Lung (tissue), 11 donors: ENCODE measurements at regions not wholly inside any gene's neighbourhood (a gene's known extent, or its start where the extent isn't known, plus 50 kb on each side); places are given as distances from the start of the nearest gene placed in this dataset.

Experiments used
- ATAC-seq: fragments of 200-7000 bp; cut with Tn5 transposase; one replicate; pipeline ENCODE4 v1.9.1; 2020; ENCODE audit warnings: moderate number of reproducible peaks; ENCODE audit not compliant: insufficient read depth, low FRiP score
- DNase-seq, 3 donors: peaks; one replicate each; pipeline ENCODE4 v3.0.0-alpha.2; 2013 to 2017
- H3K27ac ChIP-seq, 2 donors: one replicate each; pipeline ENCODE4 v1.5.1; 2013; ENCODE audit warnings: mild to moderate bottlenecking in 2 of 2, moderate library complexity in 2 of 2, control low read depth in 1 of 2, inconsistent platforms in 1 of 2, low read depth in 1 of 2, low read length in 1 of 2
- H3K27me3 ChIP-seq, 3 donors: one replicate each; pipeline ENCODE4 v1.5.1; 2013; ENCODE audit warnings: low read length in 2 of 3; ENCODE audit not compliant: control insufficient read depth in 3 of 3, insufficient read depth in 3 of 3
- H3K36me3 ChIP-seq, 4 donors: one replicate each; pipeline ENCODE4 v1.5.1; 2013; ENCODE audit warnings: low read length in 4 of 4, mild to moderate bottlenecking in 1 of 4, moderate library complexity in 1 of 4; ENCODE audit not compliant: control insufficient read depth in 4 of 4, insufficient read depth in 4 of 4
- H3K4me1 ChIP-seq, 5 donors: one replicate each; pipeline ENCODE4 v1.5.1; 2013; ENCODE audit warnings: low read length in 5 of 5, mild to moderate bottlenecking in 2 of 5, moderate library complexity in 1 of 5; ENCODE audit not compliant: control insufficient read depth in 5 of 5, insufficient read depth in 5 of 5
- H3K4me3 ChIP-seq: one replicate; pipeline ENCODE4 v1.5.1; 2013; ENCODE audit warnings: mild to moderate bottlenecking, control low read depth, moderate library complexity
- H3K9ac ChIP-seq, 2 donors: one replicate each; pipeline ENCODE4 v1.5.1; 2013; ENCODE audit warnings: low read length in 2 of 2, control low read depth in 1 of 2; ENCODE audit not compliant: insufficient read depth in 1 of 2
- H3K9me3 ChIP-seq, 4 donors: one replicate each; pipeline ENCODE4 v1.5.1; 2013; ENCODE audit warnings: low read length in 3 of 4, mild to moderate bottlenecking in 1 of 4, moderate library complexity in 1 of 4; ENCODE audit not compliant: control insufficient read depth in 4 of 4, insufficient read depth in 3 of 4
- WGBS, 2 donors: extraction: QIAGEN DNeasy Blood & Tissue Kit; methylation state at CpG; one replicate each; pipeline ENCODE4 v1.1.7; 2013; 5-methylcytosine and 5-hydroxymethylcytosine counted together
- TF ChIP-seq, protein P1 (sequence below): IDR thresholded peaks from 2 replicates; pipeline ENCODE4 v1.5.1; 2012; ENCODE audit warnings: mild to moderate bottlenecking; ENCODE audit errors: control extremely low read depth, extremely low read depth
- donor health status: control.
- donor health status: control.
- donor health status: Bipolar disorder and iron deficiency.
- donor health status: healthy.
- donor health status: DM: yes; HTN: yes; CAD: no.

DNA sequence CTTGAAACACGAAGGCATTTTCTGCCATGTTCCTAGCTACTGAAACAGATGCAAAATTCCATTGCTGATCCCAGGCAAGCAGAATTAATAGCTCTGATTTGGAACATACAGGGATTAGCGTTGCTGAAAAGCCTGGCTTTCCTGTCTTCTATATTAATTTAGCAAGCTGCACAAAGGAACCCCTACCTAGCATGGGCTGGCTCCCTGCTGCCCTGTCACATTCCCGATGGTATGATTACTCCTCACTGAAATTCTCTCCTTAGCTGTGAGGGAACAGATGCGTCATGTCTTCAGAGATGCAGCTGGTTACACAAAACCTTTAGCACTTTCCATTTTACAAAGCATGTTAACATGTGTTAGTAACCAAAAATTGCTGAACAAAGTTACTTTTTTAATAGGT lies 878.9 kb downstream of the TYW1 start:
- Histone ChIP-seq H3K9ac (no peak overlapping the region), H3K4me3 (no peak overlapping the region), H3K4me1 (no peaks in the 10 kb centered on the region), H3K27me3 (peaks cover 0 to 2% (median 0%) of the 10 kb centered on the region in 3 donors), H3K36me3 (no peaks in the 10 kb centered on the region), H3K27ac (no peak overlapping the region), H3K9me3 (peaks cover 0 to 3% (median 0%) of the 10 kb centered on the region in 4 donors)
- TF ChIP-seq, protein P1, sequence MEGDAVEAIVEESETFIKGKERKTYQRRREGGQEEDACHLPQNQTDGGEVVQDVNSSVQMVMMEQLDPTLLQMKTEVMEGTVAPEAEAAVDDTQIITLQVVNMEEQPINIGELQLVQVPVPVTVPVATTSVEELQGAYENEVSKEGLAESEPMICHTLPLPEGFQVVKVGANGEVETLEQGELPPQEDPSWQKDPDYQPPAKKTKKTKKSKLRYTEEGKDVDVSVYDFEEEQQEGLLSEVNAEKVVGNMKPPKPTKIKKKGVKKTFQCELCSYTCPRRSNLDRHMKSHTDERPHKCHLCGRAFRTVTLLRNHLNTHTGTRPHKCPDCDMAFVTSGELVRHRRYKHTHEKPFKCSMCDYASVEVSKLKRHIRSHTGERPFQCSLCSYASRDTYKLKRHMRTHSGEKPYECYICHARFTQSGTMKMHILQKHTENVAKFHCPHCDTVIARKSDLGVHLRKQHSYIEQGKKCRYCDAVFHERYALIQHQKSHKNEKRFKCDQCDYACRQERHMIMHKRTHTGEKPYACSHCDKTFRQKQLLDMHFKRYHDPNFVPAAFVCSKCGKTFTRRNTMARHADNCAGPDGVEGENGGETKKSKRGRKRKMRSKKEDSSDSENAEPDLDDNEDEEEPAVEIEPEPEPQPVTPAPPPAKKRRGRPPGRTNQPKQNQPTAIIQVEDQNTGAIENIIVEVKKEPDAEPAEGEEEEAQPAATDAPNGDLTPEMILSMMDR: no peak
- no peak for DNase-seq
- ATAC-seq: no peak
- WGBS, 2 donors: 73 to 79% methylated on average over 4 of the region's 4 CpGs

DNA sequence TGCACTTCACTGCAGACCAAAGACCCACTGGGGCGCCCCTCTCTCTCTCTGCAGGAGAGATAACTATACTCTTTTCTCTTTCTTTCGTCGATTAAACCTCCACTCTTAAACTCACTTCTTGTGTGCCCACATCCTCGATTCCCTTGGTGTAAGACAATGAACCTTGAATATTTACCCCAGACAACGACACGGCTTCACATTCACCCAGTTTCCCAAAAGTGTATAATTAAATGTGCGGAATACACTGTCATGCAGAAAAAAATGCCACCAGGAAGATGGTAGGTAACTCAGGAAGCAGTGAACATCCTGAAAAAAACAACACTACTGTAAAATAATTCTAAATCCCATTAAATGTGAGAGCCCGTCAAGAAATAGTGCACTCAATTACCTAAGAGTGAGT lies 882.2 kb downstream of the TYW1 start:
- Histone ChIP-seq H3K27ac (no peak overlapping the region), H3K27me3 (peaks cover 0 to 2% (median 0%) of the 10 kb centered on the region in 3 donors), H3K4me1 (no peaks in the 10 kb centered on the region), H3K9ac (no peak overlapping the region), H3K36me3 (no peaks in the 10 kb centered on the region), H3K9me3 (peaks cover 0 to 2% (median 0%) of the 10 kb centered on the region in 4 donors), H3K4me3 (no peak overlapping the region)
- TF ChIP-seq, protein P1: no peak
- ATAC-seq (no peak), DNase-seq (no peak)
- WGBS, 2 donors: 80 to 83% methylated on average over 8 of the region's 8 CpGs

DNA sequence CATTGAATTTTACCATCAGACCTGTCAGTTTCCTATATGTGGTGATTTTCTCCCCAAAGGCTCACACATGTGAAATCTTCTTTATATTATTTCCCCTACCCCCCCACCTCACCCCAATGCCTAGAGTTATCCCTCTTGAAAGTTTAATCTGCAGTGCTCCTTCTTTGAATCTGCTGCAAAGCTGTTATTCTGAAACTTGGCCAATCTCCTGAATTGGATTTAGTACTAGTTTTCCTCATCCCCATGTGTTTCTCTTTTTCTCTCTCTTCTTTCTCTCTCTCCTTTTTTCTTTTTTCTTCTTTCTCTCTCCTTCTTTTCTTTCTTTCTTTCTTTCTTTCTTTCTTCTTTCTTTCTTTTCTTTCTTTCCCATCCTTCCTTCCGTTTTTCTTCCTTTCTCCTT lies 886.2 kb downstream of the TYW1 start:
- Histone ChIP-seq H3K9ac (no peak overlapping the region), H3K27me3 (no peaks in the 10 kb centered on the region), H3K4me1 (no peaks in the 10 kb centered on the region), H3K9me3 (peaks cover 0 to 4% (median 0%) of the 10 kb centered on the region in 4 donors), H3K36me3 (no peaks in the 10 kb centered on the region), H3K4me3 (no peak overlapping the region), H3K27ac (no peak overlapping the region)
- 69 to 83% methylated on average over 1 of the region's 1 CpG for WGBS, 2 donors
- TF ChIP-seq, protein P1: no peak
- ATAC-seq: no peak
- no peak for DNase-seq

DNA sequence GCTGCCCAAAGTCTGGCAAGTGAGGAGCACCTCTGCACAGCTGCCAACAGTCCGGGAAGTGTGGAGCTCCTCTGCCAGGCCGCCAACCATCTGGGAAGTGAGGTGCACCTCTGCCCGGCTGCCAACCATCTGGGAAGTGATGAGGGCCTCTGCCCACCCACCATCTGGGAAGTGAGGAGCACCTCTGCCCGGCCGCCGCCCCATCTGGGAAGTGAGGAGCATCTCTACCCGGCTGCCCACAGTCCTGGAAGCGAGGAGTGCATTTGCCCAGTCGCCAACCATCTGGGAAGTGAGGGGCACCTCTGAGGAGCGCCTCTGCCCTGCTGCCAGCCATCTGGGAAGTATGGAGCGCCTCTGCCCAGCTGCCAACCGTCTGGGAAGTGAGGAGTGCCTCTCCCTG lies 893.7 kb downstream of the TYW1 start:
- no peaks in the 10 kb centered on the region for H3K4me1 ChIP-seq
- H3K27me3 ChIP-seq: no peaks in the 10 kb centered on the region
- no peak overlapping the region for H3K9ac ChIP-seq
- TF ChIP-seq, protein P1: no peak
- peaks cover 0 to 26% (median 2%) of the 10 kb centered on the region in 4 donors for H3K9me3 ChIP-seq
- ATAC-seq: no peak
- H3K4me3 ChIP-seq: no peak overlapping the region
- no peak for DNase-seq
- WGBS, 2 donors: 88 to 91% methylated on average over 12 of the region's 12 CpGs
- H3K27ac ChIP-seq: no peak overlapping the region
- H3K36me3 ChIP-seq: no peaks in the 10 kb centered on the region
